ENCODE measurements at regions not wholly inside any gene's neighbourhood (a gene's known extent, or its start where the extent isn't known, plus 50 kb on each side); places are given as distances from the start of the nearest gene placed in this dataset.

DNA sequence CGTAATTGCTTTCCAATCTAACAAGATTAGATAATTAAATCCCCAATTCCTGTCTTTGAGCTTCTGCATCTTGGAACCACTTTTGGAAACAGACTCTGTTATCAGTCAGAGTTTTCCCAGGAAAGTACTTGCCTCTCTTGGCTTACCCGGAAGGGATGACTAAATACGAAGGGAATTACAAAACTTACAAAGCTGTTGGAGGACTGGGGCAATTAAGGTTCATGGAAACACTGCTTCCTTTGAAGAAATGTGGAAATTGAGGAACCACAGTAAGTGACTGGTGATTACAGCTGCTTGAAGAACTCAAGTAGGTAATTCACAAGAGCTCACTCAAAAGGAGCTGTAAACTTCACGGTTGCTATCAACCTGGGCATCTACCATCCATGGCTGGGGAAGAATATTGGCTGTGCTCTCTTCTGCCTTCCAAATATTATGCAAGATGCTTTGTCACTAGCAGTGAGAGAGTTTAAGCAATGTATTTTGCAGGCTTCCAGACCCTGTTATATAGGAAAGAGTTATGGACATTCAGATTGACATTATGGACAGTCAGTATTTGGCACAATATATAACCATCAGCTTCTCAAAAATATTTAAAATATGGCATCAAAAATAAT, 104.6 kb upstream of the MAN2A1 start:
- no peaks in the 10 kb centered on the region for H3K9me3 ChIP-seq
- no peaks in the 10 kb centered on the region for H3K36me3 ChIP-seq
- no peaks in the 10 kb centered on the region for H3K4me1 ChIP-seq
- H3K4me3 ChIP-seq = no peak overlapping the region
- intact Hi-C loops (cut with DNase I) = no loop called here
- H3K27me3 ChIP-seq = no peaks in the 10 kb centered on the region
- TF ChIP-seq POLR2A (IDR thresholded peaks at IDR 0.05; ENCODE audit: low read depth) (no peak), CTCF (IDR thresholded peaks at IDR 0.05) (no peak), EP300 (IDR thresholded peaks at IDR 0.05) (no peak), POLR2AphosphoS5 (IDR thresholded peaks at IDR 0.05) (no peak)
- H3K27ac ChIP-seq (replicated peaks in 1 of 4) = no peak overlapping the region
- DNase-seq (ENCODE audit: extremely low spot score) = no peak
- WGBS = 45% methylated on average over 4 of the region's 4 CpGs

DNA sequence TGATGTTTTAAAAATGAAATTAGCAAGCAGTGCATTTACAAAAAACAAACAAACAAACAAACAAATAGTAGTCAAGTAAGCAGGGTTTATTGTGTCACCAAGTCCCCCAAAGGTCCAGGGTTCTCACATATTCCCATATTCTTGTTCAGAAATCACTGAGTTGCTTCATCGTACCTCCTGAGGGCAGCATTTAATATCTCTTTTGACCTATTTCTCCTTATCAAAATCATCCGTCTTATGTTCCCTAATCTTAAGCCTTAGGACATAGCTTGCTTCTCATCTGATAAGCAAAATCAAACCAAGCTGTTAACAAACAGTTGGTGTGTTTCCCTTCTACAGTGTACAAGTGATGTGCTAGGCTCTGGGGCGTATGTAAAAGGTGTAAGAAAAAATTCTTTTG, 109.5 kb upstream of the MAN2A1 start:
- intact Hi-C loops (cut with DNase I) = no loop called here

DNA sequence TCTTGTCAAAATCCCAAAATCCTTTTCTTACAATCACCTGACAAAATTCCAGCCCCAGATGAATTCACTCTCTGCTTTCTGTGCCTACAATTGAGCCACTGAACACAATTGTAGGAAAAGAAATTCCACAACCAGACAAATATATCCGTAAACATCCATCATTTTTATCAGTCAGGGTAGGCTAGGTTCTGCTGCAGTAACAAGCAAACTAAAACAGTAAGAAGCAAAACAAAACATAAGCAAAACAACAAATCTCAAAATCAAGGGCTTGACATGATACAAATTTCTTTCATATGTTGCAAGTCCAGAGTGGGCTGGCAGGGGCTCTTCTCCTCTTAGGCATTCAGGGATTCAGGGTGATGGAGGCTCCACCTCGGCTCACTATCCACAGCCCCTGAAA, 114.2 kb upstream of the MAN2A1 start:
- intact Hi-C loops (cut with DNase I) = no loop called here
- Histone ChIP-seq H3K27ac (replicated peaks in 1 of 4) (no peak overlapping the region), H3K4me1 (no peaks in the 10 kb centered on the region), H3K9me3 (peaks cover 0 to 3% (median 0%) of the 10 kb centered on the region in 4 donors), H3K36me3 (no peaks in the 10 kb centered on the region), H3K4me3 (no peak overlapping the region), H3K27me3 (no peaks in the 10 kb centered on the region)
- no peak for TF ChIP-seq EP300 (IDR thresholded peaks at IDR 0.05)
- TF ChIP-seq POLR2A (IDR thresholded peaks at IDR 0.05; ENCODE audit: low read depth) = no peak
- TF ChIP-seq POLR2AphosphoS5 (IDR thresholded peaks at IDR 0.05) = no peak
- TF ChIP-seq CTCF (IDR thresholded peaks at IDR 0.05) = no peak
- WGBS = 85% methylated on average over 2 of the region's 2 CpGs
- no peak for DNase-seq (ENCODE audit: extremely low spot score)

More for the DNA sequence above, 109.5 kb upstream of the MAN2A1 start:
- peaks cover 0 to 3% (median 0%) of the 10 kb centered on the region in 4 donors for H3K9me3 ChIP-seq
- no peak overlapping the region for H3K4me3 ChIP-seq
- H3K36me3 ChIP-seq = no peaks in the 10 kb centered on the region
- H3K27me3 ChIP-seq = no peaks in the 10 kb centered on the region
- DNase-seq (ENCODE audit: extremely low spot score) = no peak
- no peak overlapping the region for H3K27ac ChIP-seq (replicated peaks in 1 of 4)
- H3K4me1 ChIP-seq = no peaks in the 10 kb centered on the region
- 70% methylated on average over 3 of the region's 3 CpGs for WGBS
- TF ChIP-seq CTCF (IDR thresholded peaks at IDR 0.05) (no peak), EP300 (IDR thresholded peaks at IDR 0.05) (no peak)

DNA sequence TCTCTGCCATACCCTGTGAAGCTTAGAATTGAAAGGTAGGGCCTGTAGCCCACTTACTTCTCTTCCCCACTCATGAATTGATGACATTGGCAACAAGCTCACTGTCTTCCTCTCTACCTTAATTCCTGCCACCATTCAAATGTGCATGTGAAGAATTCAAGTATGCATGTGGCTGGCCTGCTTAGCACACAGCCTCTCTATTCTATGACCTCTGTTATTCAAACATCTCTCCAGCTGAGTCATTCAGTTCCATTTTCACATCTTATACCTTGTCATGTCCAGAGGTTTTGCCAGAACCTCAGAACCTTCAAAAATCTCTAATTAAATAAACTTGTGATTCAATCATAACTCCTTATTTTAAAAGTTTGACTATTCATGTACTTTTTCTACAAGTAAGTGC, 114.7 kb upstream of the MAN2A1 start:
- no peaks in the 10 kb centered on the region for H3K4me1 ChIP-seq
- DNase-seq (ENCODE audit: extremely low spot score) = no peak
- intact Hi-C loops (cut with DNase I) = no loop called here
- no peak overlapping the region for H3K4me3 ChIP-seq
- no peak for TF ChIP-seq CTCF (IDR thresholded peaks at IDR 0.05)
- TF ChIP-seq POLR2A (IDR thresholded peaks at IDR 0.05; ENCODE audit: low read depth) = no peak
- no peak for TF ChIP-seq EP300 (IDR thresholded peaks at IDR 0.05)
- no peak for TF ChIP-seq POLR2AphosphoS5 (IDR thresholded peaks at IDR 0.05)
- no peaks in the 10 kb centered on the region for H3K27me3 ChIP-seq
- peaks cover 0 to 3% (median 0%) of the 10 kb centered on the region in 4 donors for H3K9me3 ChIP-seq
- no peak overlapping the region for H3K27ac ChIP-seq (replicated peaks in 1 of 4)
- no peaks in the 10 kb centered on the region for H3K36me3 ChIP-seq

- WGBS = 93% methylated on average over 3 of the region's 3 CpGs
- TF ChIP-seq POLR2A (IDR thresholded peaks at IDR 0.05; ENCODE audit: low read depth) = no peak
- TF ChIP-seq EP300 (IDR thresholded peaks at IDR 0.05) = no peak
- no peak for TF ChIP-seq POLR2AphosphoS5 (IDR thresholded peaks at IDR 0.05)
- TF ChIP-seq CTCF (IDR thresholded peaks at IDR 0.05) = no peak
Observed at GRCh38 chr5:109573766-109574165, 116.0 kb upstream of the MAN2A1 start.

More at GRCh38 chr5:109573766-109574165, 116.0 kb upstream of the MAN2A1 start:
- Histone ChIP-seq H3K36me3 (no peaks in the 10 kb centered on the region), H3K27ac (replicated peaks in 1 of 4) (no peak overlapping the region), H3K4me3 (no peak overlapping the region), H3K27me3 (no peaks in the 10 kb centered on the region), H3K4me1 (no peaks in the 10 kb centered on the region), H3K9me3 (peaks cover 0 to 3% (median 0%) of the 10 kb centered on the region in 4 donors)
- no peak for DNase-seq (ENCODE audit: extremely low spot score)
- intact Hi-C loops (cut with DNase I) = no loop called here
